ENCODE measurements at regions not wholly inside any gene's neighbourhood (a gene's known extent, or its start where the extent isn't known, plus 50 kb on each side); places are given as distances from the start of the nearest gene placed in this dataset.

DNA sequence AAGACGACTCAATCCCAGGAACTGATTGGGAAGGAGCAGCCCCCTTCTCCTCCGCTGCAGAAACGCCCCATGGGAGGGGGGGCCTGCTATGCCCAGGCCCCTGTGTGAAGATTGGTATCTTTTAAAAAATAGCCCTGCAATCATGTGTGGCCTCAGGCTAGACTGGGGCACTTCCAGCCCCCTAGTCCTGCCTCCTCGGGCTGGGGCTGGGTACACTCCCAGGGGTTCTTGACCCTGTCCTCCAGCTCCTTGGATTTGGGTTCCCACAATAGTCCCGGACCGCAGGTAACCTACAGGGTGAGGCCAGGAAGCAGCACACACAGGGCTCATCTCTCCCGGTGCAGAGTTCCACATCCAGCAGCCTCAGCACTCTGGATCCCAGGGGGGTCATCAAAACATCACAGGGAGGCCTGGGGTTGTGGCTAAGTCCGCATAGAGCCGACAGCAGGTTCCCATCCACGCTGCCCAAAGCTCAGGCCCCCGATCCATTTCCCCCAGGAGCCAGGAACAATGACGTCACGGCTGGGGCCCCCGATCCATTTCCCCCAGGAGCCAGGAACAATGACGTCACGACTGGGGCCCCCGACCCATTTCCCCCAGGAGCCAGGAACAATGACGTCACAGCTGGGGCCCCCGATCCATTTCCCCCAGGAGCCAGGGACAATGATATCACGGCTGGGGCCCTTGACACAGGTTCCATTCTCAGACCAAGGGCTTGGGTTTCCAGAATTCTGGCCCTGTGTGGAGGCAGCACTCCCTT, 202.4 kb downstream of the IRF8 start:
- Histone ChIP-seq H3K27me3 (no peaks in the 10 kb centered on the region), H3K4me3 (no peak overlapping the region), H3K36me3 (no peaks in the 10 kb centered on the region), H3K4me2 (no peak overlapping the region), H3K9ac (no peak overlapping the region), H3K9me3 (replicated peaks in 1 of 11) (no peaks in the 10 kb centered on the region), H3K27ac (no peak overlapping the region), H3K4me1 (peaks cover 0 to 4% (median 0%) of the 10 kb centered on the region in 10 experiments; a peak in 2 of 20 replicates), H4K20me1 (no peaks in the 10 kb centered on the region)
- no peak for TF ChIP-seq Cebpa-rat (IDR thresholded peaks at IDR 0.05)

- H3K4me2 ChIP-seq, result no peak overlapping the region
- peaks cover 0 to 1% (median 0%) of the 10 kb centered on the region in 11 experiments; a peak in 1 of 22 replicates for H3K9me3 ChIP-seq (replicated peaks in 1 of 11)
- H3K27me3 ChIP-seq, result no peaks in the 10 kb centered on the region
- H3K27ac ChIP-seq, result no peak overlapping the region
- no peak for TF ChIP-seq Cebpa-rat (IDR thresholded peaks at IDR 0.05)
- no peak overlapping the region for H3K4me3 ChIP-seq
- no peaks in the 10 kb centered on the region for H3K36me3 ChIP-seq
- peaks cover 0 to under 1% (median 0%) of the 10 kb centered on the region in 10 experiments; a peak in 2 of 20 replicates for H3K4me1 ChIP-seq
- no peaks in the 10 kb centered on the region for H4K20me1 ChIP-seq
- H3K9ac ChIP-seq, result no peak overlapping the region
Measured at GRCh38 chr16:86101897-86102157, 202.9 kb downstream of the IRF8 start.

- H3K36me3 ChIP-seq, result no peaks in the 10 kb centered on the region
- H4K20me1 ChIP-seq, result no peaks in the 10 kb centered on the region
- no peaks in the 10 kb centered on the region for H3K27me3 ChIP-seq
- H3K4me2 ChIP-seq, result no peak overlapping the region
- H3K27ac ChIP-seq, result no peak overlapping the region
- no peak overlapping the region for H3K9ac ChIP-seq
- H3K4me1 ChIP-seq, result no peaks in the 10 kb centered on the region
- no peak for TF ChIP-seq Cebpa-rat (IDR thresholded peaks at IDR 0.05)
- peaks cover 6 to 16% (median 11%) of the 10 kb centered on the region in 11 experiments for H3K9me3 ChIP-seq (replicated peaks in 1 of 11)
- no peak overlapping the region for H3K4me3 ChIP-seq
Measured at GRCh38 chr16:86103320-86103719, 204.4 kb downstream of the IRF8 start.

DNA sequence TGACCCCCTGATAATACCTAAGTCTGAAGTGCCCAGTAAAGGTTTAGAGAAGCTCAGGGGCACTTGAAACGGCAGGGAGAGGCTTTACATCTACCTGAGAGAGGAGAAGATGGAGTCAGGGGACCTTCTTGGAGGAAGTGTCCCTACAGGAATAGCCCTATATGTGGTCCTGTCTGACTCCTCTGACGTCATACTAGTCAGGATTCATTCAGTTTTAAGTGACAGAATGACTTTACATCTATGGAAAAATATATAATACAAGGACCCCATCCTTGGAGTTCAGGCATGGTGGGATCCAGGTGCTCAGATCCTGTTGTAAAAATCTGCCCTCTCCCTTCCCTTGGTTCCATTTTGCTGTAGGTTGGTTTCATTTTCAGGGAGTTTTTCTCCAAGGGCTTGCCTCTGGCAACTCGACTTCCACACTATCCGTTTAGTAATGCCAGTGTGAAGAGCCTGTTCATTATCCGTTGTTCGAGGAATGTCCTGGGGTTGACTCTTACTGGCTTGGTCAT, 205.6 kb downstream of the IRF8 start:
- Histone ChIP-seq H4K20me1 (no peaks in the 10 kb centered on the region), H3K27me3 (no peaks in the 10 kb centered on the region), H3K4me1 (no peaks in the 10 kb centered on the region), H3K9me3 (replicated peaks in 1 of 11) (peaks cover 11 to 22% (median 15%) of the 10 kb centered on the region in 11 experiments), H3K36me3 (no peaks in the 10 kb centered on the region), H3K9ac (no peak overlapping the region), H3K27ac (no peak overlapping the region), H3K4me3 (no peak overlapping the region), H3K4me2 (no peak overlapping the region)
- no peak for TF ChIP-seq Cebpa-rat (IDR thresholded peaks at IDR 0.05)

DNA sequence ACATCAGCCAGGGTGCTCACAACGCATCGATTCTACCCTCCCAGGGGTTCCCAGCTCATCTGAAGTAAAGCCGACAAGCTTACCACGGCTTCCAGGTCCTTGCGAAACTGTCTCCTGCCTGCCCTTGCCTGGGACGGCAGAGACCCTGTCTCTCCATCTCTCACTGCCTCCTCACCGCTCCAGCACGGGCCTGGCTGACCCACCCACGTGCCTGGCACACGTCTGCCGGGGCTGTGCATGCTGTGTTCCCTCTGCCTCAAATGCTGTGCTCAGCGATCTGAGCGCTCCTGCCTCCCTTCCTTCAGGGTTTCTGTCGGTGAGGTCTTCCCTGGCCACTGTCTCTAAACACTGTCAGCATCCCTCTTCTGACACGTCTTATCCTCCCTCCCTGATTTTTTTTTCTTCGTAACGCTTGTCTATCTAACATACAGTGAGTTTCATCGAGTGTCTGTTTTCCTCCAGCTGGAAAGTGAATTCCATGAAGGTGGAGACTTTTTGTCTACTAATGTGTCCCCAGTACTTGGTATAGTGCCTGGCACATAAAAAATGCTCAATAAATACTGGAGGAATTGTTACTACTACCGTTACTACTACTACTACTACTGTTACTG, 208.4 kb downstream of the IRF8 start:
- H3K4me2 ChIP-seq, result no peak overlapping the region; a peak in 1 of 22 replicates
- H3K9ac ChIP-seq, result no peak overlapping the region
- H3K4me3 ChIP-seq, result no peak overlapping the region
- peaks cover 12 to 28% (median 19%) of the 10 kb centered on the region in 11 experiments for H3K9me3 ChIP-seq (replicated peaks in 1 of 11)
- no peaks in the 10 kb centered on the region for H4K20me1 ChIP-seq
- no peaks in the 10 kb centered on the region for H3K27me3 ChIP-seq
- no peak overlapping the region for H3K27ac ChIP-seq
- H3K4me1 ChIP-seq, result peaks cover 0 to 3% (median 0%) of the 10 kb centered on the region in 10 experiments; a peak in 1 of 20 replicates
- H3K36me3 ChIP-seq, result no peaks in the 10 kb centered on the region
- TF ChIP-seq Cebpa-rat (IDR thresholded peaks at IDR 0.05), result no peak

DNA sequence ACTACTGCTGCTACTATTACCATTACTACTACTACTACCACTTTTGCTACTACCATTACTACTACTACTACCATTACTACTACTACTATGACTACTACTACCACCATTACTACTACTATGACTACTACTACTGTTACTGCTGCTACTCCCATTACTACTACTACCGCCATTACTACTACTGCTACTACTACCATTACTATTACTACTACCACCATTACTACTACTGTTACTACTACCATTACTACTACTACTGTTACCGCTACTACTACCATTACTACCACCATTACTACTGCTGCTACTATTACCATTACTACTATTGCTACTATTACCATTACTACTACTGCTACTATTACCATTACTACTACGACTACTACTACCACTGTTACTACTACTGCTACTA, 209.1 kb downstream of the IRF8 start:
- no peak overlapping the region for H3K4me3 ChIP-seq
- H3K9me3 ChIP-seq (replicated peaks in 1 of 11), result peaks cover 12 to 28% (median 19%) of the 10 kb centered on the region in 11 experiments
- no peaks in the 10 kb centered on the region for H3K36me3 ChIP-seq
- no peak for TF ChIP-seq Cebpa-rat (IDR thresholded peaks at IDR 0.05)
- no peaks in the 10 kb centered on the region for H3K27me3 ChIP-seq
- no peak overlapping the region for H3K27ac ChIP-seq
- no peaks in the 10 kb centered on the region for H4K20me1 ChIP-seq
- H3K4me1 ChIP-seq, result peaks cover 0 to 3% (median 0%) of the 10 kb centered on the region in 10 experiments; a peak in 1 of 20 replicates
- no peak overlapping the region for H3K4me2 ChIP-seq
- no peak overlapping the region for H3K9ac ChIP-seq

DNA sequence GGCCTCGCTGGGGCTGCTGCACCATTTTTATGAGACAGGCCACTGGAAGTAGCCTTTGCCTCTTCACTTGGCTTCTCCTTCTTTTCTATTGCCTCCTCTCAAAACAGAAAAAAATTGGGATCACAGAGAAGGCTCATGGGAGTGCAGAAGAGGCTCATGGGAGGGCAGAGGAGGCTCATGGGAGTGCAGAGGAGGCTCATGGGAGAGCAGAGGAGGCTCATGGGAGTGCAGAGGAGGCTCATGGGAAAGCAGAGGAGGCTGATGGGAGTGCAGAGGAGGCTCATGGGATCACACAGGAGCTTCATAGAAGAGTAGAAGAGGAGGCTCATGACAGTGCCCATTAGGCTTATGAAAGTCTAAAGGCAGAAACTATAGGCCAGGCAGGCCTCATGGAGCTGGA, 211.2 kb downstream of the IRF8 start:
- Histone ChIP-seq H3K36me3 (no peaks in the 10 kb centered on the region), H3K27me3 (no peaks in the 10 kb centered on the region), H3K9ac (no peak overlapping the region), H3K4me1 (peaks cover 0 to 3% (median 0%) of the 10 kb centered on the region in 10 experiments; a peak in 1 of 20 replicates), H3K9me3 (replicated peaks in 1 of 11) (peaks cover 12 to 28% (median 19%) of the 10 kb centered on the region in 11 experiments), H3K27ac (no peak overlapping the region), H3K4me2 (no peak overlapping the region), H4K20me1 (no peaks in the 10 kb centered on the region), H3K4me3 (no peak overlapping the region)
- TF ChIP-seq Cebpa-rat (IDR thresholded peaks at IDR 0.05), result no peak

- no peak for TF ChIP-seq Cebpa-rat (IDR thresholded peaks at IDR 0.05)
- Histone ChIP-seq H3K36me3 (no peaks in the 10 kb centered on the region), H4K20me1 (no peaks in the 10 kb centered on the region), H3K4me1 (peaks cover 0 to 3% (median 0%) of the 10 kb centered on the region in 10 experiments; a peak in 1 of 20 replicates), H3K9ac (no peak overlapping the region), H3K4me3 (no peak overlapping the region), H3K4me2 (no peak overlapping the region), H3K27me3 (no peaks in the 10 kb centered on the region), H3K9me3 (replicated peaks in 1 of 11) (peaks cover 12 to 28% (median 19%) of the 10 kb centered on the region in 11 experiments), H3K27ac (no peak overlapping the region)
Measured at GRCh38 chr16:86110726-86111125, 211.8 kb downstream of the IRF8 start.

DNA sequence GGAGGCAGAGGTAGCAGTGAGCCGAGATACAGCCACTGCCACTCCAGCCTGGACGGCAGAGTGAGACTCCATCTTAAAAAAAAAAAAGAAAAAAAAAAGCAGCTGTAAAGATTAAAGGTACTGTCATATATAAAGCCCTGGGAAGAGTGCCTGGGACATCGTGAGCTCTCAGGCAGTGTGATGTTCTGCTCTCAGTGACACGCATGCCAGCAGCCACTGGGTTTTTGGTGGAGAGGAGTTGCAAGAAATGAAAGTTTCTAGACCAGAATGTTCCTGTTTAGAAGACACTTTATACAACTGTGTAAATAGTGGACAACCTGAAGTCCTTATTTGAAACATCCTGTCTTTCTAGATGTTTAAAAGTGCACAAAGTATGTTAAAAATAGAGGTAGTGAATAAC, 213.2 kb downstream of the IRF8 start:
- H3K4me1 ChIP-seq, result peaks cover 0 to 3% (median 0%) of the 10 kb centered on the region in 10 experiments; a peak in 1 of 20 replicates
- no peaks in the 10 kb centered on the region for H4K20me1 ChIP-seq
- H3K4me3 ChIP-seq, result no peak overlapping the region
- no peaks in the 10 kb centered on the region for H3K27me3 ChIP-seq
- H3K4me2 ChIP-seq, result no peak overlapping the region
- no peak overlapping the region for H3K27ac ChIP-seq
- H3K9ac ChIP-seq, result no peak overlapping the region
- no peaks in the 10 kb centered on the region for H3K36me3 ChIP-seq
- peaks cover 11 to 23% (median 17%) of the 10 kb centered on the region in 11 experiments for H3K9me3 ChIP-seq (replicated peaks in 1 of 11)
- TF ChIP-seq Cebpa-rat (IDR thresholded peaks at IDR 0.05), result no peak

Data from BLaER1 treated with 17β-estradiol and CSF1 and Interleukin-3, amounts not matched to agents 10 nM and 100 nM (cell line).